ENCODE measurements at regions not wholly inside any gene's neighbourhood (a gene's known extent, or its start where the extent isn't known, plus 50 kb on each side); places are given as distances from the start of the nearest gene placed in this dataset.

DNA sequence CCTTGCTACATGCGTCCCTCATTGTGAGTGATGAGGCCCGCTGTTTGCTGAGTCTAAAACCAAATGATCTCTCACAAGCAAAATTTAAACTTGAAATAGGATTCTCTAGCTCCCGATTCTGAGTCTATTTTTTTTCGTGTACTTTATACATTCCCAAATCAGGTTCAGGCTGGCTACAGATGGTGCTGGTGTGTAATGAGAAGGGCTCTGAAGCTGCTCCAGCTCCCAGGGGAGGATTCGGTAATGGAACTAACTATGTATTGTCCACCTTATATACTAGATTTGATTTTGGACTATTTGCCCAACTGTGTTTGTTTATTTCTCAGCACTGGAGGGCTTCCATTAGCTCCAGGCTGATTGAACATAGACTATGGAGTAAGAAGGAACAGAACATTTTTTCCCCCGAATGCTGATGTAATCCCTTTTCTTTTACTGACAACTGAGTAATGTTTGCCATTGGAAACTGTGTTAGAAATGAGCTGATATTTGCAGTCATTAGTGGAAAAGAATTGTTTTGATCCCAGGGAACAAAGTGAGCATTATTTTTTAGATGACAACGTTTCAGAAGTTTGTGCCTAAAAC lies 274.0 kb upstream of the FIGN start:
- no peak overlapping the region for H3K4me3 ChIP-seq
- no peak for TF ChIP-seq CTCF (IDR thresholded peaks at IDR 0.05)

DNA sequence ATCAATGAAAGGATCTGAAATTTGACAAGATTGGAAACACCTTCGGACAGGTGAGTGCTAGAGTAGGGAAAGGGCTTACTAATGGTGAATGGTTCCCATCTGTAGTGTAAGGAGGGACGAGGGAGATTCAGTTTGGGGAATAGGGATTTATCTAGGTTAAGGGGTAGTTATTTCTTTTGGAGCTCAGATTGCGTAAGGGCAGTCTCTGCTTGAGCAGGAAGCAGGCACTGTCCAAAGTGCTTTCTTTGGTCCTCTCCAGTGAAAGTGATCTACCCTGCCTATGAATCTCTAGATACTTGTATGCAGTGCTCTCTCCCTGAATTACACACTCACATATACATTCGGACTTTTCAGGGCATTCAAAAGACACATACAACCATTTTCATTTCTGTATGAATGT lies 272.9 kb upstream of the FIGN start:
- Histone ChIP-seq H3K4me3 (no peak overlapping the region), H3K36me3 (no peaks in the 10 kb centered on the region), H3K27ac (no peak overlapping the region), H3K4me1 (no peaks in the 10 kb centered on the region), H3K27me3 (no peaks in the 10 kb centered on the region), H3K9me3 (no peaks in the 10 kb centered on the region)
- TF ChIP-seq CTCF (IDR thresholded peaks at IDR 0.05): no peak
- no peak for DNase-seq (ENCODE audit: low spot score)

More for the DNA sequence above, 274.0 kb upstream of the FIGN start:
- H3K27ac ChIP-seq: peak overlapping the region in 1 of 2 donors; percentile 3
- no peaks in the 10 kb centered on the region for H3K4me1 ChIP-seq
- no peak for DNase-seq (ENCODE audit: low spot score)
- no peaks in the 10 kb centered on the region for H3K27me3 ChIP-seq
- no peaks in the 10 kb centered on the region for H3K36me3 ChIP-seq
- no peaks in the 10 kb centered on the region for H3K9me3 ChIP-seq

- no peak for TF ChIP-seq CTCF (IDR thresholded peaks at IDR 0.05)
- Histone ChIP-seq H3K4me3 (no peak overlapping the region), H3K4me1 (no peaks in the 10 kb centered on the region), H3K27me3 (no peaks in the 10 kb centered on the region), H3K9me3 (no peaks in the 10 kb centered on the region), H3K36me3 (no peaks in the 10 kb centered on the region), H3K27ac (no peak overlapping the region)
- no peak for DNase-seq (ENCODE audit: low spot score)
Measured at GRCh38 chr2:164006704-164007103, 270.9 kb upstream of the FIGN start.

DNA sequence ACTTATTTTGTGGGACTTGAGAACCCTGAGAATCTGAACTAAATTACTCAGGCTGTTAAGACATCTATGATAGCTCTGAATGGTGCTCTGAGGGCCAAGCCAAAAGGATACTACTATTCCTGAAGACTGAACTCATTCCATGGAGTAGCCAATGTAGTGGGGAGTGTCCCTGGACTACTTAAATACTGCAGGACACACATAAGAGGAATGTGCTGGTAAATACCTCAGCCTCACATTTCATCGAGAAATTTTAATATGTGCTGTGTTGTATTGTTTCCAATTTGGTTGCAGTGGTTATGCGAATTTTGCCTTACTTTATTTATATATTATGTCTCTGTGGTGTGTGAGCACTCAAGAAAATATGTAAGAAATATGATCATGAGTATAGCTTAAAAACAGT lies 264.4 kb upstream of the FIGN start:
- H3K36me3 ChIP-seq: no peaks in the 10 kb centered on the region
- no peaks in the 10 kb centered on the region for H3K4me1 ChIP-seq
- TF ChIP-seq CTCF (IDR thresholded peaks at IDR 0.05): no peak
- H3K27me3 ChIP-seq: no peaks in the 10 kb centered on the region
- no peak for DNase-seq (ENCODE audit: low spot score)
- H3K4me3 ChIP-seq: no peak overlapping the region
- H3K9me3 ChIP-seq: no peaks in the 10 kb centered on the region
- no peak overlapping the region for H3K27ac ChIP-seq

DNA sequence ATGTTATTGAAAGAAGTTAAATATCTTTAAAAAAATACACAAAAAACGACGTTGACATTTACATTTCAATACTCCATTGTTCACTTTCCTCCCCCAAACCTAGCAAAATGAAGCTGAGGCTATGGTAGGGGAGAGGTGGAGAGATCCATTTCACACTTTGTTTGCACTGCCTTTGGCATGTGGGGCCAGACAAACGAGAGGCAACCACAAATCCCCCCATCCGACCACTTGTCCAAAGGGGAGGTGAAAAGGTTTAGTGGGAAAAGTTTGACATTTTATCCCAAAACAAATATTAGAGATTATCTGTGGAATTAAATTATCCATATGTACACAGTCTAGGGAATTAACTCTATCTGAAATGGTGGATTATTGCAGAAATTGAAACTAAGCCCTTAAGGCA lies 261.7 kb upstream of the FIGN start:
- H3K27me3 ChIP-seq: no peaks in the 10 kb centered on the region
- no peak for TF ChIP-seq CTCF (IDR thresholded peaks at IDR 0.05)
- no peak overlapping the region for H3K27ac ChIP-seq
- no peaks in the 10 kb centered on the region for H3K9me3 ChIP-seq
- no peaks in the 10 kb centered on the region for H3K4me1 ChIP-seq
- no peak overlapping the region for H3K4me3 ChIP-seq
- no peaks in the 10 kb centered on the region for H3K36me3 ChIP-seq
- DNase-seq (ENCODE audit: low spot score): no peak

- Histone ChIP-seq H3K4me3 (no peak overlapping the region), H3K36me3 (no peaks in the 10 kb centered on the region), H3K27me3 (no peaks in the 10 kb centered on the region), H3K27ac (no peak overlapping the region), H3K4me1 (no peaks in the 10 kb centered on the region), H3K9me3 (no peaks in the 10 kb centered on the region)
- TF ChIP-seq CTCF (IDR thresholded peaks at IDR 0.05): no peak
- no peak for DNase-seq (ENCODE audit: low spot score)
Measured at GRCh38 chr2:163990541-163990940, 254.7 kb upstream of the FIGN start.
